IMR-90 (cell line): ENCODE measurements at regions not wholly inside any gene's neighbourhood (a gene's known extent, or its start where the extent isn't known, plus 50 kb on each side); places are given as distances from the start of the nearest gene placed in this dataset.

Source experiments
- ATAC-seq: fragments of 200-7000 bp; cut with Tn5 transposase; 2 replicates; pipeline ENCODE4 v1.9.1; 2020; ENCODE audit warnings: low read depth, mild to moderate bottlenecking, moderate library complexity
- BruUV-seq: library from RNA; stranded (reverse); fragments of 400-500 nt; replicated peaks from 2 replicates; lab custom pipeline; 2021; lab: Mats Ljungman, UMichigan
- CTCF ChIA-PET: fragments of 300-600 bp; formaldehyde crosslinking; extraction: SDS; loops from one replicate; lab custom pipeline; 2021; ENCODE audit warnings: antibody characterized with exemption; lab: Yijun Ruan, JAX
- POLR2A ChIA-PET: fragments of 300-600 bp; sonication (Branson Sonifier 250); formaldehyde crosslinking; loops from one replicate; lab custom pipeline; 2022; ENCODE audit warnings: antibody characterized with exemption; ENCODE audit not compliant: unreplicated experiment; lab: Charles Lee
- DNase-seq: peaks from one replicate; pipeline ENCODE4 v3.0.0; 2013
- H2AFZ ChIP-seq: replicated peaks from 2 replicates; pipeline ENCODE3; 2013; ENCODE audit warnings: low read length, mild to moderate bottlenecking; ENCODE audit not compliant: poor library complexity
- H2AK5ac ChIP-seq: 2 replicates; pipeline ENCODE4 v1.6.1; 2013; ENCODE audit warnings: low read depth, low read length, inconsistent platforms
- H2AK9ac ChIP-seq: replicated peaks from 2 replicates; pipeline ENCODE3; 2013; ENCODE audit warnings: mild to moderate bottlenecking, low read depth, low read length, moderate library complexity; ENCODE audit not compliant: poor library complexity
- H2BK120ac ChIP-seq: 2 replicates; pipeline ENCODE4 v1.6.1; 2013; ENCODE audit warnings: low read depth, low read length, inconsistent platforms
- H2BK15ac ChIP-seq: 3 replicates; pipeline ENCODE4 v1.6.1; 2013; ENCODE audit warnings: low read depth, low read length, inconsistent platforms
- H2BK20ac ChIP-seq: 2 replicates; pipeline ENCODE4 v1.6.1; 2013; ENCODE audit warnings: low read depth, mild to moderate bottlenecking, inconsistent platforms, low read length, moderate library complexity
- H2BK5ac ChIP-seq: 2 replicates; pipeline ENCODE4 v1.6.1; 2013; ENCODE audit warnings: mild to moderate bottlenecking, low read depth, low read length, inconsistent platforms; ENCODE audit not compliant: poor library complexity, severe bottlenecking
- H3K14ac ChIP-seq: replicated peaks from 2 replicates; pipeline ENCODE4 v1.6.1; 2013; ENCODE audit warnings: low read depth, low read length, inconsistent platforms
- H3K18ac ChIP-seq: 2 replicates; pipeline ENCODE4 v1.6.1; 2013; ENCODE audit warnings: low read depth, low read length, control low read depth
- H3K23ac ChIP-seq: 2 replicates; pipeline ENCODE4 v1.6.1; 2013; ENCODE audit warnings: low read depth, low read length, inconsistent platforms
- H3K27ac ChIP-seq: 2 replicates; pipeline ENCODE4 v1.5.1; 2013; ENCODE audit warnings: mild to moderate bottlenecking, control low read depth, low read length; ENCODE audit not compliant: insufficient read depth
- H3K27me3 ChIP-seq: 2 replicates; pipeline ENCODE4 v1.6.1; 2013; ENCODE audit warnings: low read length; ENCODE audit not compliant: control insufficient read depth, insufficient read depth
- H3K36me3 ChIP-seq: 2 replicates; pipeline ENCODE4 v1.6.1; 2013; ENCODE audit warnings: low read length, mixed read lengths; ENCODE audit not compliant: control insufficient read depth, insufficient read depth
- H3K4ac ChIP-seq: 2 replicates; pipeline ENCODE4 v1.6.1; 2013; ENCODE audit warnings: low read depth, low read length, inconsistent platforms
- H3K4me1 ChIP-seq: 2 replicates; pipeline ENCODE4 v1.6.1; 2013; ENCODE audit warnings: low read length, mixed read lengths; ENCODE audit not compliant: control insufficient read depth, insufficient read depth
- H3K4me2 ChIP-seq: 2 replicates; pipeline ENCODE4 v1.6.1; 2013; ENCODE audit warnings: low read depth, mild to moderate bottlenecking, control low read depth, low read length, moderate library complexity
- H3K4me3 ChIP-seq: 2 replicates; pipeline ENCODE4 v1.5.1; 2013; ENCODE audit warnings: low read depth, mild to moderate bottlenecking, control low read depth, low read length, moderate library complexity; ENCODE audit not compliant: insufficient read depth
- H3K56ac ChIP-seq: 2 replicates; pipeline ENCODE4 v1.6.1; 2013; ENCODE audit warnings: low read length, inconsistent platforms; ENCODE audit not compliant: insufficient read depth; ENCODE audit errors: extremely low read depth
- H3K79me1 ChIP-seq, 2 experiments: 2 replicates each; pipeline ENCODE4 v1.6.1; 2013; ENCODE audit warnings: low read length in 2 of 2, inconsistent platforms in 1 of 2, low read depth in 1 of 2
- H3K9ac ChIP-seq: 2 replicates; pipeline ENCODE4 v1.6.1; 2013; ENCODE audit warnings: low read depth, low read length, control low read depth
- H3K9me1 ChIP-seq: 2 replicates; pipeline ENCODE4 v1.6.1; 2013; ENCODE audit warnings: low read length, inconsistent platforms; ENCODE audit not compliant: insufficient read depth
- H3K9me3 ChIP-seq: 2 replicates; pipeline ENCODE4 v1.6.1; 2013; ENCODE audit warnings: low read length; ENCODE audit not compliant: control insufficient read depth, insufficient read depth
- H4K20me1 ChIP-seq: 2 replicates; pipeline ENCODE4 v1.6.1; 2013; ENCODE audit warnings: low read length, inconsistent platforms; ENCODE audit not compliant: insufficient read depth
- H4K5ac ChIP-seq: 2 replicates; pipeline ENCODE4 v1.6.1; 2013; ENCODE audit warnings: mild to moderate bottlenecking, low read depth, low read length, control low read depth
- H4K8ac ChIP-seq, 2 experiments: 2 replicates each; pipeline ENCODE4 v1.6.1; 2013; ENCODE audit warnings: low read depth in 2 of 2, low read length in 2 of 2, control low read depth in 1 of 2, inconsistent platforms in 1 of 2
- H4K91ac ChIP-seq: 2 replicates; pipeline ENCODE4 v1.6.1; 2013; ENCODE audit warnings: low read depth, low read length, inconsistent platforms; ENCODE audit not compliant: insufficient read depth
- BHLHE40 ChIP-seq: fragments of 150-350 bp; IDR thresholded peaks from 2 replicates; pipeline ENCODE4 v1.6.1; 2016; ENCODE audit warnings: mild to moderate bottlenecking, low read depth, low read length
- CEBPB ChIP-seq: IDR thresholded peaks from 2 replicates; pipeline ENCODE4 v1.6.1; 2012; ENCODE audit warnings: low read depth, low read length, improper control_type of control experiment
- CTCF ChIP-seq: conservative IDR thresholded peaks from 2 replicates; pipeline ENCODE4 v1.5.1; 2012; ENCODE audit warnings: mild to moderate bottlenecking, low read depth, low read length, improper control_type of control experiment
- ELK1 ChIP-seq: fragments of 150-350 bp; IDR thresholded peaks from 2 replicates; pipeline ENCODE4 v1.6.1; 2016; ENCODE audit warnings: low read depth, mild to moderate bottlenecking, low read length, moderate library complexity, borderline replicate concordance
- FOS ChIP-seq: fragments of 150-350 bp; IDR thresholded peaks from 2 replicates; pipeline ENCODE4 v1.6.1; 2016; ENCODE audit warnings: low read depth, low read length
- MAFK ChIP-seq: IDR thresholded peaks from 2 replicates; pipeline ENCODE4 v1.6.1; 2012; ENCODE audit warnings: low read depth, low read length, improper control_type of control experiment
- MAZ ChIP-seq: IDR thresholded peaks from 2 replicates; pipeline ENCODE4 v1.6.1; 2012; ENCODE audit warnings: low read depth, mild to moderate bottlenecking, low read length, improper control_type of control experiment, moderate library complexity, borderline replicate concordance
- MXI1 ChIP-seq: IDR thresholded peaks from 2 replicates; pipeline ENCODE4 v1.6.1; 2012; ENCODE audit warnings: low read depth, mild to moderate bottlenecking, low read length, moderate library complexity, borderline replicate concordance
- NFE2L2 ChIP-seq: fragments of 150-350 bp; IDR thresholded peaks from 2 replicates; pipeline ENCODE4 v1.6.1; 2016; ENCODE audit warnings: low read depth, mild to moderate bottlenecking, low read length
- POLR2A ChIP-seq: IDR thresholded peaks from 2 replicates; pipeline ENCODE4 v1.6.1; 2012; ENCODE audit warnings: mild to moderate bottlenecking, low read depth, low read length
- RAD21 ChIP-seq: IDR thresholded peaks from 2 replicates; pipeline ENCODE4 v1.6.1; 2012; ENCODE audit warnings: low read length, improper control_type of control experiment
- RCOR1 ChIP-seq: IDR thresholded peaks from 2 replicates; pipeline ENCODE4 v1.6.1; 2012; ENCODE audit warnings: mild to moderate bottlenecking, low read length, improper control_type of control experiment; ENCODE audit not compliant: insufficient replicate concordance
- RFX5 ChIP-seq: IDR thresholded peaks from 2 replicates; pipeline ENCODE4 v1.8.0; 2012; ENCODE audit warnings: low read depth, mild to moderate bottlenecking, low read length, moderate library complexity
- SMC3 ChIP-seq: fragments of 150-350 bp; IDR thresholded peaks from 2 replicates; pipeline ENCODE4 v1.6.1; 2016; ENCODE audit warnings: low read depth, mild to moderate bottlenecking, antibody characterized with exemption, low read length, moderate library complexity
- USF2 ChIP-seq: fragments of 150-350 bp; IDR thresholded peaks from 2 replicates; pipeline ENCODE4 v1.6.1; 2017; ENCODE audit warnings: mild to moderate bottlenecking, antibody characterized with exemption, low read length, low read depth
- WGBS, 2 experiments: methylation state at CpG; one replicate each; pipeline versions ENCODE4 v1.1.5 to v1.1.7; 2013; ENCODE audit warnings: missing lambda C conversion rate in 2 of 2; ENCODE audit not compliant: insufficient read length in 1 of 2; ENCODE audit errors: extremely low coverage in 2 of 2; 5-methylcytosine and 5-hydroxymethylcytosine counted together
- dilution Hi-C: fragments of 300-500 bp; cut with HindIII; formaldehyde crosslinking; loops from one replicate; pipeline ENCODE4 v1.14.3; 2018; ENCODE audit warnings: low sequenced_read_pairs; ENCODE audit not compliant: unreplicated experiment
- in situ Hi-C: fragments of 300-500 bp; cut with MboI; formaldehyde crosslinking; loops from 3 replicates; pipeline ENCODE4 v1.14.3; 2019; ENCODE audit warnings: low sequenced_read_pairs, inconsistent platforms, mixed read lengths
- intact Hi-C: fragments of 100-400 bp; cut with micrococcal nuclease; formaldehyde crosslinking; loops from 2 replicates; pipeline ENCODE4 v1.10.0; 2022

- 61% methylated on average over 3 of the region's 4 CpGs; no CpG with 5 or more reads in 1 of the 2 experiments for WGBS, 2 experiments
- Histone ChIP-seq H2BK15ac (no peak overlapping the region), H3K27ac (no peak overlapping the region)
Observed at GRCh38 chr4:26116057-26116456, 202.0 kb downstream of the SMIM20 start.

More at GRCh38 chr4:26116057-26116456, 202.0 kb downstream of the SMIM20 start:
- Histone ChIP-seq H3K56ac (no peak overlapping the region), H4K5ac (no peak overlapping the region), H4K91ac (no peak overlapping the region), H4K8ac (no peak overlapping the region), H3K23ac (no peak overlapping the region), H3K9me1 (no peaks in the 10 kb centered on the region), H2BK20ac (no peak overlapping the region), H3K9me3 (peaks cover 27% of the 10 kb centered on the region), H3K4me3 (no peak overlapping the region), H3K4ac (no peak overlapping the region), H2AK5ac (no peak overlapping the region), H2BK120ac (no peak overlapping the region), H2AK9ac (no peak overlapping the region), H3K4me1 (no peaks in the 10 kb centered on the region), H3K4me2 (no peak overlapping the region), H2BK5ac (no peak overlapping the region), H3K18ac (no peak overlapping the region), H3K14ac (no peak overlapping the region), H3K27me3 (peaks cover 8% of the 10 kb centered on the region), H3K79me1 (no peaks in the 10 kb centered on the region), H4K20me1 (no peaks in the 10 kb centered on the region), H3K36me3 (no peaks in the 10 kb centered on the region), H2AFZ (no peak overlapping the region), H3K9ac (no peak overlapping the region)
- intact Hi-C loops (no loop called here), in situ Hi-C loops (no loop called here), dilution Hi-C loops (no loop called here)
- no peak for TF ChIP-seq POLR2A
- no peak for TF ChIP-seq CEBPB
- no peak for TF ChIP-seq MXI1
- TF ChIP-seq RAD21, result no peak
- TF ChIP-seq RCOR1, result no peak
- no peak for TF ChIP-seq FOS
- TF ChIP-seq MAZ, result no peak
- TF ChIP-seq NFE2L2, result no peak
- no peak for TF ChIP-seq USF2
- no peak for TF ChIP-seq MAFK
- TF ChIP-seq CTCF, result no peak
- no peak for TF ChIP-seq BHLHE40
- no peak for TF ChIP-seq RFX5
- TF ChIP-seq SMC3, result no peak
- no peak for TF ChIP-seq ELK1
- no peak for DNase-seq
- no peak for ATAC-seq
- BruUV-seq, result no TSS peak
- CTCF ChIA-PET, result no interaction called here
- POLR2A ChIA-PET, result no interaction called here
